ENCODE measurements at regions not wholly inside any gene's neighbourhood (a gene's known extent, or its start where the extent isn't known, plus 50 kb on each side); places are given as distances from the start of the nearest gene placed in this dataset.

- H3K4me1 ChIP-seq (ENCODE audit: control insufficient read depth, insufficient read depth, low read length): no peaks in the 10 kb centered on the region
- H3K27me3 ChIP-seq (ENCODE audit: control insufficient read depth, insufficient read depth, low read length): peaks cover 10% of the 10 kb centered on the region
- no peak for DNase-seq
- H3K4me3 ChIP-seq (ENCODE audit: low read length): no peak overlapping the region
- H3K36me3 ChIP-seq (ENCODE audit: control insufficient read depth, insufficient read depth, low read length): no peaks in the 10 kb centered on the region
- H3K9me3 ChIP-seq (replicated peaks; ENCODE audit: control insufficient read depth, low read depth, low read length): no peaks in the 10 kb centered on the region
- no peak overlapping the region for H3K27ac ChIP-seq (ENCODE audit: low read length)
- no CpG with 5 or more reads among the region's 1 CpG for WGBS (ENCODE audit: insufficient coverage)
These were observed 74.7 kb downstream of the BUD13 start for GRCh38 chr11:116698080-116698479.

GRCh38 chr11:116697639-116698038 is 75.1 kb downstream of the BUD13 start:
- Histone ChIP-seq H3K27me3 (ENCODE audit: control insufficient read depth, insufficient read depth, low read length) (peaks cover 11% of the 10 kb centered on the region), H3K4me1 (ENCODE audit: control insufficient read depth, insufficient read depth, low read length) (no peaks in the 10 kb centered on the region), H3K36me3 (ENCODE audit: control insufficient read depth, insufficient read depth, low read length) (no peaks in the 10 kb centered on the region), H3K27ac (ENCODE audit: low read length) (no peak overlapping the region), H3K4me3 (ENCODE audit: low read length) (no peak overlapping the region), H3K9me3 (replicated peaks; ENCODE audit: control insufficient read depth, low read depth, low read length) (no peaks in the 10 kb centered on the region)
- 67% methylated on average over 1 of the region's 7 CpGs for WGBS (ENCODE audit: insufficient coverage)
- DNase-seq: no peak

- no CpG with 5 or more reads among the region's 4 CpGs for WGBS (ENCODE audit: insufficient coverage)
- DNase-seq: no peak
These were observed 75.8 kb downstream of the BUD13 start for GRCh38 chr11:116697011-116697410.

GRCh38 chr11:116696381-116696941 is 76.3 kb downstream of the BUD13 start:
- Histone ChIP-seq H3K36me3 (ENCODE audit: control insufficient read depth, insufficient read depth, low read length) (no peaks in the 10 kb centered on the region), H3K9me3 (replicated peaks; ENCODE audit: control insufficient read depth, low read depth, low read length) (no peaks in the 10 kb centered on the region), H3K4me3 (ENCODE audit: low read length) (no peak overlapping the region), H3K27ac (ENCODE audit: low read length) (no peak overlapping the region), H3K4me1 (ENCODE audit: control insufficient read depth, insufficient read depth, low read length) (no peaks in the 10 kb centered on the region), H3K27me3 (ENCODE audit: control insufficient read depth, insufficient read depth, low read length) (peaks cover 11% of the 10 kb centered on the region)
- DNase-seq: no peak
- 45% methylated on average over 8 of the region's 11 CpGs for WGBS (ENCODE audit: insufficient coverage)

More at GRCh38 chr11:116697011-116697410, 75.8 kb downstream of the BUD13 start:
- Histone ChIP-seq H3K27ac (ENCODE audit: low read length) (no peak overlapping the region), H3K4me1 (ENCODE audit: control insufficient read depth, insufficient read depth, low read length) (no peaks in the 10 kb centered on the region), H3K9me3 (replicated peaks; ENCODE audit: control insufficient read depth, low read depth, low read length) (no peaks in the 10 kb centered on the region), H3K27me3 (ENCODE audit: control insufficient read depth, insufficient read depth, low read length) (peaks cover 11% of the 10 kb centered on the region), H3K36me3 (ENCODE audit: control insufficient read depth, insufficient read depth, low read length) (no peaks in the 10 kb centered on the region), H3K4me3 (ENCODE audit: low read length) (no peak overlapping the region)

- H3K4me1 ChIP-seq (ENCODE audit: control insufficient read depth, insufficient read depth, low read length): no peaks in the 10 kb centered on the region
- H3K4me3 ChIP-seq (ENCODE audit: low read length): no peak overlapping the region
- H3K9me3 ChIP-seq (replicated peaks; ENCODE audit: control insufficient read depth, low read depth, low read length): no peaks in the 10 kb centered on the region
- H3K27me3 ChIP-seq (ENCODE audit: control insufficient read depth, insufficient read depth, low read length): peaks cover 11% of the 10 kb centered on the region
- H3K27ac ChIP-seq (ENCODE audit: low read length): no peak overlapping the region
- no peak for DNase-seq
- H3K36me3 ChIP-seq (ENCODE audit: control insufficient read depth, insufficient read depth, low read length): no peaks in the 10 kb centered on the region
These were observed 77.0 kb downstream of the BUD13 start for GRCh38 chr11:116695657-116696254.

GRCh38 chr11:116694815-116695590 is 77.8 kb downstream of the BUD13 start:
- H3K4me3 ChIP-seq (ENCODE audit: low read length): no peak overlapping the region
- H3K27ac ChIP-seq (ENCODE audit: low read length): no peak overlapping the region
- H3K4me1 ChIP-seq (ENCODE audit: control insufficient read depth, insufficient read depth, low read length): no peaks in the 10 kb centered on the region
- 79% methylated on average over 13 of the region's 14 CpGs for WGBS (ENCODE audit: insufficient coverage)
- no peak for DNase-seq
- H3K9me3 ChIP-seq (replicated peaks; ENCODE audit: control insufficient read depth, low read depth, low read length): no peaks in the 10 kb centered on the region
- H3K27me3 ChIP-seq (ENCODE audit: control insufficient read depth, insufficient read depth, low read length): peaks cover 11% of the 10 kb centered on the region
- no peaks in the 10 kb centered on the region for H3K36me3 ChIP-seq (ENCODE audit: control insufficient read depth, insufficient read depth, low read length)

GRCh38 chr11:116694349-116694725 is 78.5 kb downstream of the BUD13 start:
- H3K4me3 ChIP-seq (ENCODE audit: low read length): no peak overlapping the region
- H3K9me3 ChIP-seq (replicated peaks; ENCODE audit: control insufficient read depth, low read depth, low read length): no peaks in the 10 kb centered on the region
- no peaks in the 10 kb centered on the region for H3K36me3 ChIP-seq (ENCODE audit: control insufficient read depth, insufficient read depth, low read length)
- no peak for DNase-seq
- no peak overlapping the region for H3K27ac ChIP-seq (ENCODE audit: low read length)
- peaks cover 11% of the 10 kb centered on the region for H3K27me3 ChIP-seq (ENCODE audit: control insufficient read depth, insufficient read depth, low read length)
- no peaks in the 10 kb centered on the region for H3K4me1 ChIP-seq (ENCODE audit: control insufficient read depth, insufficient read depth, low read length)
- no CpG with 5 or more reads among the region's 3 CpGs for WGBS (ENCODE audit: insufficient coverage)

- 62% methylated on average over 9 of the region's 16 CpGs for WGBS (ENCODE audit: insufficient coverage)
- H3K9me3 ChIP-seq (replicated peaks; ENCODE audit: control insufficient read depth, low read depth, low read length): no peaks in the 10 kb centered on the region
- H3K36me3 ChIP-seq (ENCODE audit: control insufficient read depth, insufficient read depth, low read length): no peaks in the 10 kb centered on the region
- no peaks in the 10 kb centered on the region for H3K4me1 ChIP-seq (ENCODE audit: control insufficient read depth, insufficient read depth, low read length)
- DNase-seq: no peak
- H3K4me3 ChIP-seq (ENCODE audit: low read length): no peak overlapping the region
- H3K27ac ChIP-seq (ENCODE audit: low read length): no peak overlapping the region
- peaks cover 11% of the 10 kb centered on the region for H3K27me3 ChIP-seq (ENCODE audit: control insufficient read depth, insufficient read depth, low read length)
These were observed 79.0 kb downstream of the BUD13 start for GRCh38 chr11:116693593-116694348.

GRCh38 chr11:116693102-116693570 is 79.7 kb downstream of the BUD13 start:
- no peak overlapping the region for H3K27ac ChIP-seq (ENCODE audit: low read length)
- no peak overlapping the region for H3K4me3 ChIP-seq (ENCODE audit: low read length)
- H3K9me3 ChIP-seq (replicated peaks; ENCODE audit: control insufficient read depth, low read depth, low read length): no peaks in the 10 kb centered on the region
- no peaks in the 10 kb centered on the region for H3K4me1 ChIP-seq (ENCODE audit: control insufficient read depth, insufficient read depth, low read length)
- no peaks in the 10 kb centered on the region for H3K36me3 ChIP-seq (ENCODE audit: control insufficient read depth, insufficient read depth, low read length)
- WGBS (ENCODE audit: insufficient coverage): no CpG with 5 or more reads among the region's 1 CpG
- peaks cover 11% of the 10 kb centered on the region for H3K27me3 ChIP-seq (ENCODE audit: control insufficient read depth, insufficient read depth, low read length)
- no peak for DNase-seq

Data from muscle of leg (tissue), 3 donors.